Sigmoid colon (tissue), 3 donors: ENCODE measurements at regions not wholly inside any gene's neighbourhood (a gene's known extent, or its start where the extent isn't known, plus 50 kb on each side); places are given as distances from the start of the nearest gene placed in this dataset.

Source experiments
- CTCF ChIP-seq, 4 experiments: fragments of 450-650 bp in 3 of 4; fragments of 200-600 bp in 1 of 4; IDR thresholded peaks; one replicate each; pipeline ENCODE4 v1.5.1; 2016 to 2019; ENCODE audit warnings: antibody characterized with exemption in 4 of 4, mild to moderate bottlenecking in 3 of 4, moderate library complexity in 2 of 4
- POLR2A ChIP-seq, 2 donors: fragments of 450-650 bp; IDR thresholded peaks; one replicate each; pipeline ENCODE4 v1.6.1; 2016; ENCODE audit warnings: antibody characterized with exemption in 2 of 2, mild to moderate bottlenecking in 2 of 2, moderate library complexity in 2 of 2

DNA sequence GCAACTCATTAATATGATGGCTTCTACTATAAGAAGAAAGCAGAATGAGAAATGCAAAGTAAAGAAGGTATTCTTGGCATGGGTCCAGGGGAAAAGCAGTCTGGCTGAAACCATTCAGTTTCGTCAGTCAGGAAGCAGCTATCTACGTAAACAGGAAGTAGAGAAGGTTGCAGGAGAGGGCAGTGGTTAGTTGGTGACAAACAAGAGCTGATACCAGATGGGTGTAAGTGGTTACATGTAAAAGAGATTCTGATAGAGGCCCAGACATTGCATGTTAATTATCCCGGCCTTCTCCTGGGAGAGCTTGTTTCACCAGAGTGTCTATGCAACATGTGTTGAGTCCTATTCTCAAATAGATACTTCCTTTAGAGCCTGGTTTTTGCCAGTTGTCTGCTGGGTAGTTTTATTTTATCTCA lies 58.4 kb upstream of the PSMA1 start:
- no peak for TF ChIP-seq CTCF (IDR thresholded peaks at IDR 0.05)
- no peak for TF ChIP-seq POLR2A (IDR thresholded peaks at IDR 0.05)
